PC-9 (cell line): ENCODE measurements at regions not wholly inside any gene's neighbourhood (a gene's known extent, or its start where the extent isn't known, plus 50 kb on each side); places are given as distances from the start of the nearest gene placed in this dataset.

Experiments
- CTCF ChIP-seq: fragments of 200-600 bp; sonication (generic); conservative IDR thresholded peaks from 2 replicates; pipeline ENCODE4 v1.6.1; 2017; ENCODE audit warnings: mixed run types, antibody characterized with exemption, mild to moderate bottlenecking, moderate library complexity
- EZH2 ChIP-seq: fragments of 200-600 bp; sonication (generic); IDR thresholded peaks from 2 replicates; pipeline ENCODE4 v1.8.0; 2017; ENCODE audit warnings: antibody characterized with exemption, low read depth

- TF ChIP-seq CTCF = no peak
- no peak for TF ChIP-seq EZH2
These were observed 526.8 kb downstream of the XIRP2 start for GRCh38 chr2:167415068-167415467.
